GM21717 (cell line): ENCODE measurements at regions not wholly inside any gene's neighbourhood (a gene's known extent, or its start where the extent isn't known, plus 50 kb on each side); places are given as distances from the start of the nearest gene placed in this dataset.
"Not testable (repeated sequence)": the region's sequence is repeated elsewhere in the genome, so short reads cannot be mapped to it uniquely, and the experiment has no call there.

ENCODE experiments used
- ATAC-seq: cut with Tn5 transposase; IDR thresholded peaks from one replicate; pipeline ENCODE4 v1.9.1; 2021; ENCODE audit warnings: mild to moderate bottlenecking, moderate library complexity; ENCODE audit not compliant: unreplicated experiment

GRCh38 chr2:128414351-128414750 lies 95.7 kb upstream of the HS6ST1 start:
- ATAC-seq = no peak

DNA sequence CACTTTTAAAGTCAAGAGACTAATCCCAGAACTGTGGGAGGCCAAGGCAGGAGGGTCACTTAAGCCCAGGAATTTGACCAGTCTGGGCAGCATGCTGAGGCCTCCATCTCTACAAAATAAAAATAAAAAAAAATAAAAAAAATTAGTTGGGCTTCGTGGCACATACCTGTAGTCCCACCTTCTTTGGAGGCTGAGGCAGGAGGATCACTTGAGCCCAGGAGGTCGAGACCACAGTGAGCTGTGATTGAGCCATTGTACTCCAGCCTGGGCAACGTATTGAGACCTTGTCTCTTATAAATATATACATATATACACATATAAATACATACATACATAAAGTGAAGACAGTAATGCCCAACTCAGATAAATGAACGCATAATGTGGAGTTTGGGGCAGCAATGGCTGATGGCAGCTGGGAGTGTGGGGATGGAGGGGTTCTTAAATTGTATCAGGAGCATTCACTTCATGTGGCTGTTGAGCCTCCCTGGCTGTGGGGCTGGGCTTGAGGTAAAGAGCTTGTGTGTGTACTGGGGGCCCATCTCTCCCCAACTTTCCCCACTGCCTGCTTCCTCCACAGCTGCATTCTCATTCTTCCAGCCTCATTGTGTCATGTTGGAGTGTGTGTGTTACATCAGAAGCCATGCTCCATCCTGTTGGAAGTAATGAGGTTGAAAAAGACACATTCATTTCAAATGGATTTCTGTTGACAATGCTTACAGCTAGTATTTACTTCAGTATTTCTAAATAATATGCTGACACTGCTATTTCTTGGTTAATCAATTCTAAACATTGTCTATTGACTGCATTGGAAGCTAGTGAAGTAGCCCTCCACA lies 96.5 kb upstream of the HS6ST1 start:
- ATAC-seq = no peak

DNA sequence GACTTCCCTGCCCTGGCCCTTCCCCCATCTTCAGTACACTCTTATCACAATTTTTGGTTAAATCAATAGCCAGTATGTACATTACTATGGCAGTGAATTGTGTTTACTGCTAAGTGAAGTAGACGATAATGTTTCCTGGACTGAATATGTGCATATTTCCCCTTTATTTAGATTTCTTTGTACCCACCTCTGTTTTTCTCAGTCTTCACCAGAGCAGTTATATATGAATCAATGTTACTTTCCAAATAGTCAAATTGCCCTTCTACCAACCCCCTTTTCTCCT lies 97.1 kb upstream of the HS6ST1 start:
- no peak for ATAC-seq

DNA sequence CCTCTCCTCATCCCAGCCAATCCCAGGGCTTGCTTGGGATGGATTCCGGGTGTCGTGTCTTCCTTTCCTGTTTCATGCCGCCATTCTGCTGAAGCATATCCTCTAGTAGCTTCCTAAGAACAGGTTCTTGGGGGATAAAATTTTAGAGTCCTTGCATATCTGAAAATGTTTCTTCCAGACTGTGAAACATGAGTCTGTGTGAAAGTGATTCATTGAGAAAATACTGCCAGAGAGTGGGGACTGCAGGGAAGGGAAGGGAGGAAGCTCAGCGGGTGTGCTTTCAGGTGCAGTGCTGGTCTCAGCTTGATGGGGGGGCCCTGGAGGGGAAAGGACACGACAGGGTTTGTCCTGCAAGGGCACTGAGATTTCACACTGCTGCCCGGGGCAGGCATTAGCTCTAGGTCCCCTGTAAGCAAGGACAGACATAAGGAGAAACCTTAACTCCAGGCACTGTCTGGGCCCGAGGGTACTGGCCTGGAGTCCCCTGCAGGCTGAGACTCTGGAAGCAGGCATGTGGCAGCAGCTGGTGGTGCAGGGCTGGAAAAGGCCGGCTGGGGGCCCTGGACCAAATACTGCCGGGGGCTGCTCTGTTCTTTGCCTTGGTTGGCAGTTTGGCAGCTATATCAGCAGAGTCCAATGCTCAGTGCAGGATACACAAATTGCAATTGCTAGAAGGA lies 97.6 kb upstream of the HS6ST1 start:
- no peak for ATAC-seq

DNA sequence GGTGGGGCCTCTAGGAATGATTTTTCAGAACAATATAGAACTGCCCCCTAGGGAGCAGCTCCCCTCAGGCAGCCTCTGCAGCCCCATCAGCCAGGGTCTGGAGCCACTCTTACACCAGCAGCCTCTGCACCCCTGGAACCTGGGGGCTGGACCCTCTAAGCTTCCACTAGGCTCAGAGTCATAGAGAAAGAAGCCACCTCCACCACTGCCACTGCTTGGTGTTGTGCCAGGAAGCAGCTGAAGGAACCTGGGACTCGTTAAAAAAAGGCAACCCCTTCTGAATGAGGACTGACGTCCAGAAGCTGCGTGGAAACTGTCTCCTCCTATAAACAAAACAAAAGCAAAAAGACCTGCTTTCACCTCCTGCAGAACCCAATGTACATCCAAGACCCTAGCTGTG lies 98.1 kb upstream of the HS6ST1 start:
- no peak for ATAC-seq

DNA sequence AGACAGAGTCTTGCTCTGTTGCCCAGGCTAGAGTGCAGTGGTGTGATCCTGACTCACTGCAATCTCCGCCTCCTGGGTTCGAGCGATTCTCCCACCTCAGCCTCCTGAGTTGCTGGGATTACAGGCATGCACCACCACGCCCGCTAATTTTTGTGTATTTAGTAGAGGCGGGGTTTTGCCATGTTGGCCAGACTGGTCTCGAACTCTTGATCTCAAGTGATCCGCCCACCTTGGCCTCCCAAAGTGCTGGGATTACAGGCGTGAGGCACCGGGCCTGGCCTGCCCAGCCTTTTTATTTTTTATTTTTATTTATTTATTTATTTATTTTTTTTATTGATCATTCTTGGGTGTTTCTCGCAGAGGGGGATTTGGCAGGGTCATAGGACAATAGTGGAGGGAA lies 98.6 kb upstream of the HS6ST1 start:
- not testable (repeated sequence) for ATAC-seq

DNA sequence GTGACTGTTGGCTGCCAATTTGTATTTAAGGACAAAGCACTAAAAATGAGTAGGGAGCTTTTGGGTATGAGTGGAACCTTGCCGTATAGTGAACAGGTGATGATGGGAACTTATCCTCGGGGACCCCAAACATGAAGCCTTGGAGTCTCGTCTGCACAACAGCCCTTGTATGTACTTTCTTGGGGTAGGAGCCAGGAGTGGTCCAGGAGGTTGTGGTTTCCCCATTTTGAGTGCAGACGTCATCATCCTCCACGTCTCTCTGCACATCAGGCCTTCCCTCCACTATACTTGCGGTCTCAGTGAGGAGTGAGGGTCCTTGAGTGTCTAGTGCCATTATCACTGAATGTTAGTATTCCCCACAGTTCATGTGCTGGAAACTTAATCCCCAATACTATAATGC lies 101.5 kb upstream of the HS6ST1 start:
- ATAC-seq = no peak

GRCh38 chr2:128420776-128421175 lies 102.1 kb upstream of the HS6ST1 start:
- ATAC-seq = no peak

DNA sequence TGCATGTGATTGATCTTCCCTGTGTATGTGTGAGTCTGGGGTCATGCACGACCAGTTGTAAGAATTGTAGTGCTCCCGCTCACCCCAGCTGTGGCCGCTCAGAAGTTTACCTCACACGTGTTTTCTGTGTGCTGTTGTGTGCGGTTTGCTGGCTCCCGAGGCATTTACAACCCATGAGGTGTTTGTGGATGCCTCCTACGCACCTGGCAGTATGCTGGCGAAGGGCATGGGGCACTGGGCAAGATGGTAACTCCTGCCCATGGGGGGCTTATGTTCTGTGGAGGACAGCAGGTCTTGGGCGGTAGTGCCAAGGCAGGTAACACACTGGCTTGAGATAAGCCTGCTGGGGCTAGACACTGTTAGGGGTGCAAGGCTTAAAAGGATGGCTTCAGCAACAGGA lies 102.6 kb upstream of the HS6ST1 start:
- no peak for ATAC-seq

DNA sequence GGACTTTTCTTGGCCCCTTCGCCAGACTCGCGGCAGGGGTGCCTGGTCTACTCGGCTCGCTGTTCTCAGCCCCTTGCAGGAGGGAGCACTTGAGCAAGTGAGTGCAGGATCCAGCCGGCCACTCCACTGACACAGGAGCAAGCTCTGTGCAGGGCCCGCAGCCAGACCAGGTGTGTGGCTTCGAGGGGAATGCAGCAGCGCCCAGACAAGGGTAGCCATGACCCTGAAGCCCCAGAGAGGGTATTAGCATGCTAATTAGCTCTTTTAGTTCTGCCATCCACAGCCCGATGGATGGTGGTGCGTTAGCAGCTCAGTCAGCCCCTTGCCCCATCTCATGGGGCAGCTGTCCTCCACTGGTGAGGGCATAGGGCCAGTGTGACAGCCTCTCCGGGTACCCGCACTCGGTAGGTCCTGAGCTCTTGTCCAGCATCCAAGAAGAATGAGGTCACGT lies 103.2 kb upstream of the HS6ST1 start:
- no peak for ATAC-seq

DNA sequence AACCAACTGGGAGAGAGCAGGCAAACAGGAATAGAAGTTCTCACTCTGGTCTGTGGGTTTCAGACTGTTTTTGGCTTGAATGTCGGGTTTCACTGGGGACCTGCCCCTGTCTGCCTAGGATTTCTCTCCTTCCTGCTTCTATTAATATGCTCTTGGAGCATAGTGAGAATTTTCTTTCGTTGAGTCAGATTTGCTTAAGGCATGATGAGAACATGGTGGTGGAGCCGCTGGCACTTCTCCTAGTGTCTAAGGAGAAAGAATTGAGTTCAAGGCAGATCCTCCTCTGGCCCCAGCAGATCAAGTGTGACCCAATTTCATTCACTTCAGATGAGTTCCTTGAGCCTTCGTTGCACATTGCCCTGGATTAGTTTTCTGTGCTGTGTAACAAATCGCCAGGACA lies 103.9 kb upstream of the HS6ST1 start:
- no peak for ATAC-seq

DNA sequence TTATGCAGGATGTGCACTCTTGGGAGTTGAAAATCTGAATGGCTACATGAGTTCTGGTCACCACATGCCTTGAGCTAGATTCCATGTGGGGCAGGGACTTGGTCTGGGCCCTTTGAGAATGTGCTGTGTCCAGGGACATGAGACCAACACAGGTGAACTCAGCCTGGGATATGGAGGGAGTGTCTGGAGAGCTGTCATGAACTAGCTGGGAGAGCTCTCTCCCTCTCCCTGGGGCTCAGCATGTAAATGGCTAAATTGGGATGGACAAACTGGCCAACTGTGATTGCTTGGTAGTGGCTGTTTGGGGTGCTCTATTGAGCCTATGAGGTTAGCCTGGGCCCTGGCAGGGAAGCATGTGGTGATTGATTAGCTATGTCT lies 105.1 kb upstream of the HS6ST1 start:
- ATAC-seq = no peak

DNA sequence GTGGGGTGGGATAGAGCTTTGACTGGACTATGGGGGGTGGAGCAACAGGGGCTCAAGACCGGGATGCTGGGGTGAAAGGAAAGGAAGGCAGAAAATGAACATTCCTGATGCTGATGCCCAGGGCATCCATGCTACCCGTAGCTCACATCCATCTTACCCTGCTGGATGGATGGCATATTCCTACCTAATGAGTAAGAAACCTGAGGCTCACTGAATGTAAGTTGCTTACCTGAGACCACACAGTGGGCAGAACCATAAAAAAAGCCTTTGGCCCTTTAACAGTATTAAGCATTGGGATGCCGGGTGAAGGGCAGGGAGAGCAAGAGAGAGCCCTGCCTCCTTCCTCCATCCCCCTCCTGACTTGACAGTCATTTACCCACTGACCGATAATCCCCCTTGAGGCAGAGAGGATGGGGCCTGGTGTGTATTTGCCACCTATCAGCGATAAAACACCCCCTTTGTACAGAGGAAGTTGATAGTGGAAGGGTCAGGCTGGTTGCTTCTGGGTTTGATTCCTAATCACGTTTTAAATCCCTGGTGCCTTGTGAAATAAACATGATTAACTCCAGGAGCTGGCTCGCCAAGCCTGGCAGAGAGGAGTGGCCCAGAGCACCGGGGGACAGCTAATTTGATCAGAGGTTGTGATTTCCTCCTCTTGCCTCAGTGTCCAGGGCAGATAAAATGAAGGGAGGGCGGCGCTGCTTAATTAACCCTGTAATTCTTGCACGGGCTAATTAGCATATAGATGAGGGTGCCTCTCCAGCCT lies 105.9 kb upstream of the HS6ST1 start:
- ATAC-seq = no peak

- no peak for ATAC-seq
Observed at GRCh38 chr2:128425216-128425615, 106.5 kb upstream of the HS6ST1 start.

DNA sequence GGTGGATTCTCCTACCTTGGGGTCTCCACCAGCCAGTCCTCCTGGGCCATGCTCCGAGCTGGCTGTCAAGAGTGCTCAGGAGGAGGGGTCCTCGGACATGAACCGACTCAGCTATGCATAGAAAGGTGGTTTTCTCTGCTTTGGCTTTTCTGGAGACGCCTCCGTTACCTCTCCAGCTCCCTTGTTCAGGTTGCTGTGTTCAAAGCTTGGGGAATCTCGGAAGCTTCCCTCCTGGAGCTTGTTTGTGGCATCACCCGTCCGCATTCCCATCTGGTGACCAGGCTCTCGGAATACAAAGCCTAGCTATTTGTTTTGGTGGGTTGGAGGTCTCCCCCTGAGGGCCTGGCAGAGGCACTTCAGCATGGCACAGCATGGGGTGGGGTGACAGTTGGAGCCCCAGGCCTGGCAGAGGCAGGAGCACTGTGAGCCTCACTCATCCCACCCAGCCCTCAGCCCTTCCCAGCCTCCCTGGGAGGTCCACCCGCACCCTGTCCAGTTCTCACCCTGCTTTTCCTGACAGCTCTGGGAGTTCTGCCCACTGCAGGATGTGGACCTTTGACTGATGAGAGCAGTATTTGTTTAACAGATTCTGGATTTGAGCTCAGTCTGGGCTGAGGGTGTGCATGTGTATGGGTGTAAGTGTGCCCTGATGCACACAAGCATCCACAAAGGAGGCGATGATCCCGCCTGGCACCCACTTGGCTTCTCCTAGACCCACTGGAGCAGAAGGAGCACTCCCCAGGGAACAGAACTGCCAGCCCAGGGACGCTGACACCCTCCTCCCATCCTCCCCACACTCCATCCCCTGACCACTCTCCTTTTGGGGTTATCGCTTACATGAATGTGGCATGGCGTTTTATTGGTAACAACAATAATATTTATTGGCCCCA lies 107.3 kb upstream of the HS6ST1 start:
- no peak for ATAC-seq

GRCh38 chr2:128427413-128427755 lies 108.7 kb upstream of the HS6ST1 start:
- no peak for ATAC-seq

- ATAC-seq = no peak
Observed at GRCh38 chr2:128428415-128428814, 109.7 kb upstream of the HS6ST1 start.

- no peak for ATAC-seq
Observed at GRCh38 chr2:128432423-128432822, 113.8 kb upstream of the HS6ST1 start.

DNA sequence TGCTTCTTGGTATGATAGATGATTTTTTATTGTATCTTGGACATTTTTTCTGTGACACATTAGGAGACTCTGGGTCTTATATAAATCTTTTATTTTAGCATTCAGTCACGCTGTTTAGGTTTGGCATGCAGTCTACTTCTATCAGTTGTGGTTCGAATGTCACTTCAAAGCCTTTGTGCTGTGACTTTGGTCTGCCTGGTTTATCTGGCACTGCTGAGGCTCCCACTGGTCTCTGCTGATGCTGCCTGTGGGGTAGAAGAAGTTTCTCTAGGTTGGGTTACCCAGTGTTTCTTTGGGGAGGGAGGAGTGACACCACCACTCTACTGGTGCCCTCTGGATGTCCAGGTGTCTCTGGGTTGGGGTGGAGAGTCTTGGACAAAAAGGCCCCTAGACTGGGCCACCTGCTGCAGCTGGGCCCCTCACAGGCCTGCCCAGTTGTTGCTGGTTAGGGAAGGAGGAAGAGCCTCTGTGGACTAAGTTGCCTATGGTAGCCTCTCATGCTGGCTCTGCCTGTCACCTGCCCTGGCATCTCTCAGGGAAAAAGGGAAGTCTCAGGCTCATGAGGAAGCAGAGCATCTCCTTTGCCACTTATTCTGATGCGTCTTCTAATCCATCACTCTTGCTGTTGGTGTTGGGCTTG lies 115.4 kb upstream of the HS6ST1 start:
- no peak for ATAC-seq

- ATAC-seq = no peak
Observed at GRCh38 chr2:128435576-128436478, 117.2 kb upstream of the HS6ST1 start.
